ENCODE measurements at regions not wholly inside any gene's neighbourhood (a gene's known extent, or its start where the extent isn't known, plus 50 kb on each side); places are given as distances from the start of the nearest gene placed in this dataset.
A peak's percentile ranks its signal among the peaks of the same experiment; 100 is the strongest.
"Not testable (repeated sequence)": the region's sequence is repeated elsewhere in the genome, so short reads cannot be mapped to it uniquely, and the experiment has no call there.

DNA sequence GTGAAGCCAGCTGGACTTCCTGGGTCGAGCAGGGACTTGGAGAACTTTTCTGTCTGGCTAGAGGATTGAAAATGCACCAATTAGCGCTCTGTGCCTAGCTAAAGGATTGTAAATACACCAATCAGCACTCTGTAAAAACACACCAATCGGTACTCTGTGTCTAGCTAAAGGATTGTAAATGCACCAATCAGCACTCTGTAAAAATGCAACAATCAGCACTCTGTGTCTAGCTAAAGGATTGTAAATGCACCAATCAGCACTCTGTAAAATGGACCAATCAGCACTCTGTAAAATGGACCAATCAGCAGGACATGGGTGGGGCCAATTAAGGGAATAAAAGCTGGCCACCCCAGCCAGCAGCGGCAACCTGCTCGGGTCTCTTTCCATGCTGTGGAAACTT is 97.3 kb upstream of the GALNT15 start:
- DNase-seq: not testable (repeated sequence)

DNA sequence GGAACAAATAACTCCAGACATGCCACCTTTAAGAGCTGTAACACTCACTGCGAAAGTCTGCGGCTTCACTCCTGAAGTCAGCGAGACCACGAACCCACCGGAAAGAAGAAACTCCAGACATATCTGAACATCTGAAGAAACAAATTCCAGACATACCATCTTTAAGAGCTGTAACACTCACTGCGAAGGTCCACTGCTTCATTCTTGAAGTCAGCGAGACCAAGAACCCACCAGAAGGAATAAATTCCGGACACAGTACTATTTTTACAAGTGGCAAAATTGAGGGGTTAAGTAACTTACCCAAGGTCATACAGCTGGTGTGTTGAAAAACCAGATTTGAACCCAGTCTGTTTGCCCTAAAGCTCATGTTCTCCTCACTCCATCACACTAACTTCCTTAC is 96.8 kb upstream of the GALNT15 start:
- DNase-seq: peak; percentile 85

DNA sequence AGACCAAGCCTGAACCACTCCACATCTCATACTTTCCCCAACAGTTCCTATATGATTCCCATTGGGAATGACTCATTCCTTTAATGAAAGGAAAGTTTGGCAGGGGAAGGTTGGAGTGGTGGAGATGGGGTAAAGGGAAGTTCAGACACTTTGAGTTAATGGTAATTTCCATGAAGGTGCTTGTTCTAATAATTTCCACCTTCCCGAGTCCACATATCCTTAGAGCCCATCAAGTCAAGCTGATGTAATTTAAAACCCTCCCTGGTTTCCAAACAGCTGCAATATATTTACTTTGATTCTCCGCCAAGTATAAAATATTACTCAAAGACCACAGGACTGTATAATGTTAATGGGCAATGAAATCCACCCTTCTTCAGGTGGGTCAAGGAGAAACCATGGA is 95.0 kb upstream of the GALNT15 start:
- DNase-seq: peak; percentile 33

DNA sequence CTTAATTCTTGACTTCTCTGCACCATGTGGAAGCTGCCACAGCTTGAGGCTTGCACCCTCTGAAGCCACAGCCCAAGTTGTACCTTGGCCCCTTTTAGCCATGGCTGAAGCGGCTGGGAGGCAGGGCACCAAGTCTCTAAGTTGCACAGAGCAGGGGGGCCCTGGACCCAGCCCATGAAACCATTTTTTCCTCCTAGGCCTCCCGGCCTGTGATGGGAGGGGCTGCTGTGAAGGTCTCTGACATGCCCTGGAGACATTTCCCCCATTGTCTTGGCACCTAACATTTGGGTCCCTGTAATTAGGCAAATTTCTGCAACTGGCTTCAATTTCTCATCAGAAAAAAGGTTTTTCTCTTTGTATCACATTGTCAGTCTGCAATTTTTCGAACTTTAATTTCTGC is 92.8 kb upstream of the GALNT15 start:
- no peak for DNase-seq

DNA sequence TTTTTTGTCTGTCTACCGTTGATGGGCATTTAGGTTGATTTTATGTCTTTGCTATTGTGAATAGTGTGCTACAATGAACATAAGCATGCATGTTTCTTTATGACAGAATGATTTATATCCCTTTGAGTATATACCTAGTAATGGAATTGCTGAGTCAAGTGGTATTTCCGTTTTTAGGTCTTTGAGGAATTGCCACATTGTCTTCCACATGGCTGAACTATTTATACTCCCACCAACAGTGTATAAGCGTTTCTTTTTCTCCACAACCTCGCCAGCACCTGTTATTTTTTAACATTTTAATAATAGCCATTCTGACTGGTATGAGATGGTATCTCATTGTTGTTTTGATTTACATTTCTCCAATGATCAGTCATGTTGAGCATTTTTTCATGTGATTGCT is 89.6 kb upstream of the GALNT15 start:
- DNase-seq: peak; percentile 62

DNA sequence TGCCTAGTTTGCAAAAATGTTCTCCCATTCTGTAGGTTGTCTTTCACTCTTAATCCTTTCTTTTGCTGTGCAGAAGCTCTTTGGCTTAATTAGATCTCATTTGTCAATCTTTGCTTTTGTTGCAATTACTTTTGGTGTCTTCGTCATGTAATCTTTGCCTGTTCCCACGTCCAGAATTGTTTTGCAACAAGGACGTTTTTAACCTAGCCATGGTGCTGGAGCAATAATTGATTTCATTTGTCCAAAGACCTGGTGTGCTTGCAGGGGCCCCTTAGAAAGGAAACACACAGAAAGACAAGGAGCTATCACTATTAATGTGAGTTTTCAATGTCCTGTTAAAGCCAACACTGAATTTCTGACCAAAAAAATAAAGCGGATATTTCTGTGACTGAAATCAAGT is 89.1 kb upstream of the GALNT15 start:
- DNase-seq: no peak

DNA sequence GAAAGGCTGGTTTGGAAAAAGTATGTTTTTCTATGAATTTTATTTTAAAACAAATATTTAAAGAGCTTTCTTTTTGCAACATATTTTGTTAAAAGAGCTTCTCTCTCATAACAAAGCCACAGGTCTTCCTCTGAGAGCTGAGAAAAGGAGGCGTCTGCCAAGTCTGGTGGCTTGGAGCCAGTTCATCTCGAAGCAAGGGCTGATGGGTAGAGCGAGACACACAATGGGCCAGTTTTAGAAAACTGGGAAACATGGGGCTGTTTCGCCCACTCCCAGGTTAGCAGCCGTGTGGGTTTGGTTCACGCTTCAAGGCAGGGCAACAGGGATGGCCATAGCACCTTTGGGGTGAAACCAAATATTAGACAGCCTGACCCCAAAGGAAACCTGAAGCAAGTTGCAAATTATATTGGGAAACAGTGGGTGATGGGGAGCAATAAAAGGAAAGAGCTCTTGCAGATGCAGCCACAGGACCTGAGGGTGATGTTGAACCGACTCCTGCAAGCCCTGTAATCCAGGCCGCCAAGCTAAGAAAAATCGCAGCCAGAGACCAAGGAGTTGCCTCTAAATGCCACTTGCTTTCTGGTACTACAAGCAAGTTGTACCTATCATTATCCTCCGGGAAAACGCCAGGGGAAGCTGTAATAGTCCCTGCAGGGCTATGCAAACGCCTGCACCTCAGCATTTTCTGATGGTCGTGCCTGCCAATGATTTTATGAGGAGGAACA is 88.4 kb upstream of the GALNT15 start:
- DNase-seq: no peak

DNA sequence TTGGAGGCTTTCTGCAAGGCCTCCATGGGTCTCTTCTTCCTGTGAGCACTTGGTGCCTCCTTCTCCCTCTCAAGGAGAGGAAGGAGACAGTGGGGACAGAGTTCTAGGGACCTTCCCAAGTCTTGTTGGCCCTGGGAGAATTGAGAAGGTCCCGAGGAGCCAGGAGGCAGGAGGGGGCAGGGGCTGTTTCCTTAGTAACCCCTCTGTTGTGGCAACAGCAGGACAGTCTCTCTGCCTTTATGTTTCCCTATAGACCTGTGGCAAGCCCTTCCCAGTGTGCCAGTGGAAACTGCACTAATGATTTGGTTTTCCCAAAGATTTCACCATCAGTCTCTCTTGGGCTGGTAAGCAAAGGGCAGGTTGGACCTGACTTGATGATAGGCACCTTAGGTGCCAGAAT is 87.8 kb upstream of the GALNT15 start:
- no peak for DNase-seq

DNA sequence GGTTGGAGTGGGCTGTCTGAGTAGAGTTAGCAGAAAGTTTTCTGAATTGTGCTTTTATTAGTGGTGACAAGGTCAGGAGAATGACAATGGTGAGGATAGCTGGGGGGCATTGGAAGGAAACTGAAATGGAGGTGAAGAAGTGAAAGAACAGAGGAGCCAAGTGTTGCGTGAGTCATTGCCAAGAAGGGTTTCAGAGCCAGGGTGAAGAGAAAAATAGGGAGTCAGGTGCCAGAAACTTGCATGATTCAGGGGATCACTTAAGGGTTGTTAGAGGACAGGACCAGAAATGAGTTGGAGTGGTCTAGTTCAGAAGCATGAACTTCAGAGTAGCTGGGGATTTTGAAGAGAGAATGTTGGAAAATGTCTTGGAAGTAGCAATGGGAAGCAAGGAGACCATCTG is 86.0 kb upstream of the GALNT15 start:
- DNase-seq: no peak

DNA sequence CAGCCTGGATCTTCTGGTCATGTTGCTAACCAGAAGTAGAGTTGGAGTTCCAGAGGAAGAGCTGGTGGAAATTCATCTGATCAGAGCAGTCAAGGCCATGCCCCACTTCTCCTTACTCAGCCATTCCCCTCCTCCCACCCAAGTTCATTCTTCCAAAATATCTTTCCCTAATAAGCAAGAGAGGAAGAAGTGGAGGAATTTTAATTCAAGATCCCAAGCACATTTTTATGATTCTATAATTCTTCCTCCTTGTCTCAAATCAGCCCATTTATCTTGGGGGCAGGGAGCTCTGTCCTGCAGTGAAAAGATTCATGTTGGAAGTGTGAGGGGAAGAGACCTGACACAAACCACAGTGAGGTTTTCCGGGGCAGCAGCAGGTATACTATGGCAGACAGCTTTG is 85.0 kb upstream of the GALNT15 start:
- DNase-seq: no peak

DNA sequence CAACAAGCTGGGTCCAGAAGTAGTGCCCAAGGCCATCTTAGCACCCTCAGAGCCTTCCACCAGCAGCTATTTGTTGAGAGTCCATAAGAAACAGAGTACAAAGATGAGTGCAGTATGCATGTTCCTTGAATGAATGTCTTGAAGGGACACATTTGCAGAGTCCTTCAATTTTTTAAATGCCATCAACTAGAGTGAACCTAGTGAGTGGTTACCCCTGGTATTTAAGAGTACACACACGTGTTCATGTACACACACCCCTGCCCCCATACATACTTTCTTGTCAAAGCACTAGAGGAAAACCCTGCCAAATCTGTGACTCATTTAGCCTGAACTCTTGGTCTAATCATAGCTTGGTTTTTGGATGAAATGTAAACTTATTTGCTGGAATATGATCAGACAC is 84.5 kb upstream of the GALNT15 start:
- DNase-seq: peak; percentile 97

DNA sequence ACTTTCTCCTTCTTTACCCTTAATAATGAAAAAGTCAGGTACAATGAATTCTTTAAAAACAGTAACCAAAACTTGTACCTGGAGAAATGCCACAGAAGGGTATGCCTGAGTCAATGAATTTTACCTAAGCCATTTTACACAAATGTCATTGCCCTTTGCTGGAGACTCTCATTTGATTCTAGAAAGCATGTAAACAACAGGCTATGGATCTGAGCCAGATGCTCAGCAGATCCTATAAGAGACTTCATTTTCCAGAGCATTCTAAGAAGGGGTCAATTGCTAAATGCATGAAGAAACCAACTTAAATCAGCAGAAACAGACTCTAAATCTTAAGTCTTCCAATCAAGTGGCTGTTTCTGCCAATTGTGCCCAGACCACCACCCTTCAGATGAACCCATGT is 83.8 kb upstream of the GALNT15 start:
- DNase-seq: no peak

DNA sequence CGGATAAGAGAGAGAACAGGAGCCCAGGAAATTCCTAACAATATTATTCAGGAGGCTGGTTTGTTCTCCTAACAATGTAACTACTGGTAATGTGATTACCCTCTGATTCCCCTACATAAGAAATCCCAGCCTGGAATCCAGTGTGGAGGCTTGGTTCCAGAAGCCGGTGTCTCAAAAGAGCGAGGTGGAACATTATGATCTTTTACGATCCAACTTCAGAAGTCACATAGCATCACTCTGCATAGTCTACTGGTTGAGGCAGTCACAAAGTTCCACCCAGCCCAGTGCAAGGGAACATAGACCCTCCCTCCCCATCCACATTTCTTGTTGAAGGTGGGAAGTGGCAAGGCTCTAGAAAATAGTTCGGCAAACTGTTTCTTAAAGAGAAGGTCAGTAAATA is 81.6 kb upstream of the GALNT15 start:
- DNase-seq: no peak

DNA sequence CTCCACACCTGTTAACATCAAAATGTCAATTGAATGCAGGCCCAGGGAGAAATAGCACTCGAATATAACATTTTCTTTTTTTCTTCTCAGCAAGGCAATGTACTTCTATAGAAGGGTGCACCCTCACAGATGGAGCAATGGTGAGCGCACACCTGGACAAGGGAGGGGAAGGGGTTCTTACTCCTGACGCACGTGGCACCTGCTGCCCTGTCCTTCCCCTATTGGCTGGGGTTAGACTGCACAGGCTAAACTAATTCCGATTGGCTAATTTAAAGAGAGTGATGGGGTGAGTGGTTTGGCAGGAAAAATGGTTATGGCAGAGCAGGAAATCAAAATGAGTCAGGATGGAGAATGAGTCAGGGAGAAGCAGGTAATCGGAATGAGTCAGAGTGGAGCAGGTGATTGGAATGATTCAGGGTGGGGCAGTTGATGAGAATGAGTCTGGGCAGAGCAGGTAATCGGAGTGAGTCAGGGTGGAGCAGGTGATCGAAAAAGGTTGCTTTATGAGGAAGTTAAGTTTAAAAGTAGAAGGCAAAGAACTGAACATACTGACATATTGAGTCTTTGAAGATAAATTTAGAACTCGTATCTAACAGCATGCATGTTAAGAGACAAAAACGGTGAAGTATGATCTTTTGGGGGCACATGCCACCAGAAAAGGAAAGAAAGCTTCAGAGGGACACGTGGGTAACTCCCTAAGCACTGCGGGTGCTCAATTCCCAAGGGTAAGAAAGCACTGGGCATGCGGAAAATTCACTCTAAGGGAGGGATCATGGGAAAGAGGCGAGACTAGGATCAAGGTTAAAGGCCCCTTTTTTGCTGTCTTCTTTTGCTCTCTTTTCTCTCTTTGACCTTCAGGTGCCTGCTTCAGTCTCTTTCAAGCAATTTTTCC is 72.9 kb upstream of the GALNT15 start:
- DNase-seq: peak; percentile 29

DNA sequence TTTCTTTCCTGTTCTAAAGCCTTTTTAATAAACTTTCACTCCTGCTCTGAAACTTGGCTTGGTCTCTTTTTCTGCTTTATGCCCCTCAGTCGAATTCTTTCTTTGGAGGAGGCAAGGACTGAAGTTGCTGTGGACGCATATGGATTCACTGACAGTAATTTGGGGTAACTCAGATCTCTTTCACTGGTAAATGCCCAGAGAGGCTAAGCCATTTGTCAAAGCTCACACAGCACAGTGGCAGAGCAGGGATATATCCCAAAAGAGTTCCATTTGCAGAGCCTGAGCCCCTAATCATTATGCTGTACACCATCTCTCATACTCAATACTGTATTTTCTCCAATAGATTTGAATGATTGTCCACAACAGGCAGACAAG is 72.3 kb upstream of the GALNT15 start:
- DNase-seq: no peak

DNA sequence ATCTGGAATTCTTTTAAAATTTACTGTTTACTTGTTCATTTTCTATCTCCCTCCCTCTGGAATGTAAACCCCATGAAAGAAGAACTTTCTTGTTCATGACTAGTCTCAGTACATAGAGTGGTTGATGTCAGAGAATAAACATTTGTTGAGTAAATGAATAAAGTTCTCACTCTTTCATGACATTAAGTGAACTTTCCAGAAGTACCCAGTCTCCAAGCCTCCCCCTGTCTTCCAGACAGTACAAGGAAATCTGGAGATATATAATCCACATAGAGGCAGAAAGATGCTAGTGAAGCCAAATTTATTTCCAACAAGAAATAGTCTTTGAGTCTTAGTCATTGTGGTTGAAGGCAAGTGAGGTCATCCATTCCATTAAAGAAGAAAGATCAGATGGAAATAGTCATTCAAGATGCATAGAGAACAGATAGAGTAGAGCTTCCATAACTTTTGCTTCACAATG is 71.5 kb upstream of the GALNT15 start:
- peak; percentile 87 for DNase-seq

DNA sequence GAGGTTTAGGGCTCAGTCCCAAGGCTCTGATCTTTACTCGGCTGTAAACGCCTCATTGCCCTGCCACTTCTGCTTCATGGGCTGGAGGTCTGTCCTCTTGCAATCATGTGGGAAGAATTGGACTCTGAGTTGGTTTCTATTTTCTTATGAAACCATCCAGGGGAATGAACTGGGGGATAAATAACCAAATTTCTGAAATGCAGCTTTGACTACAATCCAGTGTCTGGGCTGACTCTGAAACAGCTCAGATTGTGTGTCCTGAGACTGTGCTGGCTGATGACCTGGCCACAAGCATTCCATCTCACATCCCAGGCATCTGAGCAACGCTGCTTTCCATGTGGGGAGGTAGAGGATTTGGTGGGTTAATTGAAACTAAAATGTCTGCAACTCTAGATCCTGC is 71.0 kb upstream of the GALNT15 start:
- DNase-seq: peak; percentile 90

DNA sequence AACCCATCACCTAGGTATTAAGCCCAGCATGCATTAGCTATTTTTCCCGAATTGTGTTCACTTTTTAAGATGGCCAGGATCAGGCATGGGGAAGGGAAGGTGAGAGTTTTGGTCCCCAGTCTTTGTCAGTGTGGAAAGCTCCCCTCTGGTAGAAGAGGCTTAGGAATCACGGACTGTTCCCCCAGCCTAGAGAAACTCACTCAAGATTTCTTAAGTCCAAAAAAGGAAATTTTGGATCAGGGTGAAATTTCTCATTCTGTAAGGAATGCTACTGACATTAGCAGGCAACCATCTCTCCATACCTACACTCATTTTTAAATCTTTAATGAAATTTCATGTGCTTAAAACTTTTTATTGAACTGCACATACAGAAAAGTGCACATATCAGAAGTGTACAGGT is 70.3 kb upstream of the GALNT15 start:
- DNase-seq: peak; percentile 23

DNA sequence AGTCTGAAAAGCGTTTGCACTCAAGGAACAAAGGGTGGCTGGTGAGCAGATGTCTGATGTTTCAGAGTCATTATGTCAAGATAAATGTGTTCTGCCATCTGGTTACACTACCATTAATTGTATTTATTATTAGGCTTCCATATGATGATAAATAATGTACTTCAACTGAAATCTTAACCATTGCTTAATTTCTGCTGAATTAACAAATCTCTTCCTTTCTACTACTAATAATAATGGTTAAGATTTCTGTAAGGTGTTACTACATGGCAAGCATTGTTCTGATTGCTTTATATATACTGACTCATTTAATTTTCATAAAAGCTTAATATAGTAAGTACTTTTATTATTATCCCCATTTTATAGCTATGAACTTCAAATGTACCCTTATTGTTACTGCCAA is 68.4 kb upstream of the GALNT15 start:
- DNase-seq: no peak

DNA sequence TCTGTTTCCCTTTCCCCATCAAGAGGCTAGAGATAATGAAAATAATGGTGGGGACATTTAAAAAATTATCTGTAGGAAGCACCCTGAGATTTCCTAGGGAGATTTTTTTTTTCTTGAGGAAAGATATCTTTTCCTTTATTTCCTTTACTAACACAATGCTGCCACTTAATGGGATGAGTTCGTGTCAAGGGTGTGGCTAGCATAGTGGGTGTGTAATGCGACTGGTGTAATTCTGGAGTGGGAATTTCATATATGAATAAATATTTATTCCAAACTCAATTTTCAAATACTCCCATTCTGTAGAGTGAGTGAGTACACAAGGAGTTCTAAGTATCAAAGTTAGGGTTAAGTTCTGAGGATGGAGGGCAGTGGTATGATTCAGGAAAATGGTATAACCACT is 66.1 kb upstream of the GALNT15 start:
- DNase-seq: no peak

DNA sequence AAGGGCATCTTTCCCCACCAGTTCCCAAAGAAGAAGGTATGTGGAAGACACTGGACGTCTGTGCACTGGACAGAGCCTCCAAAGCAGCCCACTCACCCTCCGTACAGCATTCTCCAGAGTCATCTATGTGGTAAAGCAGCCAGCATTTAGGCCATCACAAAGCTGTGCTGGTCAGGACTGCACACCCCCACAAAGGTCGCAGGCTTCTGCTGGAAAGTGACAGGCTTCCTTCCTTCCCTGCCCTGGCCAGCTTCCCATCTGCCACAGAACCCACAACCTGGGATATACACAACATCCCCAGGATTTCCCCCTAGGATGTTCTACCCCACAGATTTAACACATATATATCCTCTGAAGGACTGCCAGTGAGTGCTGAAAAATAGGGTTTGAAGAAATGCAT is 64.6 kb upstream of the GALNT15 start:
- no peak for DNase-seq

DNA sequence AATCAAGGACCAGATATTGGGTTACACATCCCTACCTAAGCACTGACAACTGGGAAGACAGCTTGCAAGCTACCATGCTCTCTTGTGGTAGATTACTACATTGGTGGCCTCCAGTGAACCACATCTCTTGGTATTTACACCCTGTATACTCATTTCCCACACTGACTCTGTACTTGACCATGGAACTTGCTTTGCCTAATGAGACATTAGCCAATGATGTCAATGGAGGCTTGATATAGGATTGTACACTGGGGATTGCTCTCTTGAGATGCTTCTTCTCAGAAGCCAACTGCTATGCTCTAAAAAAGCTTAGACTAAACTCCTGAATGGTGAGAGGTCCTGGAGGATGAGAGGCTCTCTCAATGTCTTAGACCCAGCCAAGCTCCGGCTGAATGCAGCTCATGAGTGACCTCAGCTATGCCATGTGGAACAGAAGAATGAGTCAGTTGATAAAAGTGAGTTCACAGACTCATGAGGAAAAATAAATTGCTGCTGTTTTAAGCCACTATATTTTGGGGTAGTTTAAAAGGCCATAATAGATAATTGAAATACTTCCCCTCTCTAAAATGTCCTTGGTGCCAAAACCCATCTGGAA is 61.5 kb upstream of the GALNT15 start:
- peak; percentile 75 for DNase-seq

DNA sequence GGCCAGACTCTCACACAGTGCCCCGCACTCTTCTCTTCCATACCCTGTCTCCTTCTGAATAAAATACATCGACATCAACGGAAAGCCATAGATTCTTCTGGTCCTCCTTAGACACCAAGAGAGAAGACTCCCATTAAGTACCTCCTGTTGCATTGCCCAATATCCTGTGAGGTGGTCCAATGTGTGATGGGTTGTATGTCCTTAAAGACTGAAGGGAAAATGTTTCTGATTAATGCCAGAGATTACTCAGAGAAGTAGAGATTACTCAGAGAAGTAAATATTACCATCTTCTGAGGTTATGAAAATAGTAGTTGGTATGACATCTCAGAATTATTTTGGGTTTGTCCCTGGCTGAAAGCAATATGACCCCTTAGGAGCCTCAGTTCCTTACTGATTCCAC is 60.8 kb upstream of the GALNT15 start:
- peak; percentile 73 for DNase-seq

DNA sequence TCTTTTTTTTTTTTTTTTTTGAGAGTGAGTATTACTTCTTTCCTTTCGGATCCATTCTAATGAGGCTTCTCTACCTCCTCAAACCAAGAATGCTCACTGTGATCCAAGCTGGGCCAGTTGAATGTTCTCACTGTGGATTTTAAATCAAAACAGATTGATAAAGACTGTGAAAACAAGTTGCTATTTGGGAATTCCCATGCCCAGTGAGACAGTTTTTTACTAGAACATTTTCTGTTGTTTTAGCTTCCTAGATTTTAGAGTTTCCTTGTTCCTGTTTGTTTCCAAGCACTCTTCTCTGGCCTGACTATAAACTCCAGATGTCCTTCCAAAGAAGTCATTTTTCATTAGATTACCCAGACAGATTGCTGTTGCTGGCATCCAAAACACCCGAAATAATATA is 60.1 kb upstream of the GALNT15 start:
- no peak for DNase-seq
